NCI-H2171 (cell line): ENCODE measurements at regions not wholly inside any gene's neighbourhood (a gene's known extent, or its start where the extent isn't known, plus 50 kb on each side); places are given as distances from the start of the nearest gene placed in this dataset.

ENCODE experiments used
- DNase-seq: peaks from one replicate; lab custom pipeline; 2025; lab: John Stamatoyannopoulos, UW

GRCh38 chr2:181305301-181306123, 151.7 kb upstream of the ITGA4 start:
- DNase-seq: no peak

- no peak for DNase-seq
Measured at GRCh38 chr2:181306785-181307184, 150.4 kb upstream of the ITGA4 start.

GRCh38 chr2:181307203-181307991, 149.8 kb upstream of the ITGA4 start:
- no peak for DNase-seq

GRCh38 chr2:181308766-181309515, 148.2 kb upstream of the ITGA4 start:
- DNase-seq: no peak

- DNase-seq: no peak
Measured at GRCh38 chr2:181309586-181309985, 147.6 kb upstream of the ITGA4 start.

- DNase-seq: no peak
Measured at GRCh38 chr2:181310967-181311366, 146.2 kb upstream of the ITGA4 start.

- DNase-seq: no peak
Measured at GRCh38 chr2:181311837-181312236, 145.3 kb upstream of the ITGA4 start.

GRCh38 chr2:181312515-181312927, 144.7 kb upstream of the ITGA4 start:
- DNase-seq: no peak

- DNase-seq: no peak
Measured at GRCh38 chr2:181313845-181314244, 143.3 kb upstream of the ITGA4 start.

GRCh38 chr2:181314551-181314950, 142.6 kb upstream of the ITGA4 start:
- no peak for DNase-seq

GRCh38 chr2:181317511-181317910, 139.7 kb upstream of the ITGA4 start:
- DNase-seq: no peak

GRCh38 chr2:181318504-181319280, 138.5 kb upstream of the ITGA4 start:
- no peak for DNase-seq

- no peak for DNase-seq
Measured at GRCh38 chr2:181319286-181319685, 137.9 kb upstream of the ITGA4 start.

GRCh38 chr2:181320638-181321037, 136.5 kb upstream of the ITGA4 start:
- no peak for DNase-seq

- no peak for DNase-seq
Measured at GRCh38 chr2:181324912-181325311, 132.3 kb upstream of the ITGA4 start.

- DNase-seq: no peak
Measured at GRCh38 chr2:181326661-181327060, 130.5 kb upstream of the ITGA4 start.

GRCh38 chr2:181330286-181330685, 126.9 kb upstream of the ITGA4 start:
- no peak for DNase-seq

GRCh38 chr2:181332044-181332605, 125.1 kb upstream of the ITGA4 start:
- DNase-seq: no peak

GRCh38 chr2:181334158-181334826, 122.9 kb upstream of the ITGA4 start:
- no peak for DNase-seq

GRCh38 chr2:181340891-181341290, 116.3 kb upstream of the ITGA4 start:
- no peak for DNase-seq
